Astrocyte (in vitro differentiated cells and primary cell): ENCODE measurements at regions not wholly inside any gene's neighbourhood (a gene's known extent, or its start where the extent isn't known, plus 50 kb on each side); places are given as distances from the start of the nearest gene placed in this dataset.

Experiments
- EZH2 ChIP-seq: IDR thresholded peaks from 2 replicates; pipeline ENCODE4 v1.6.1; 2012; ENCODE audit warnings: mild to moderate bottlenecking, low read length, inconsistent platforms; ENCODE audit not compliant: insufficient read depth
- TF ChIP-seq, protein P1 (sequence below): IDR thresholded peaks from 2 replicates; pipeline ENCODE4 v1.5.1; 2011; ENCODE audit warnings: low read depth, mild to moderate bottlenecking, inconsistent platforms, low read length, moderate library complexity; ENCODE audit not compliant: insufficient read depth

DNA sequence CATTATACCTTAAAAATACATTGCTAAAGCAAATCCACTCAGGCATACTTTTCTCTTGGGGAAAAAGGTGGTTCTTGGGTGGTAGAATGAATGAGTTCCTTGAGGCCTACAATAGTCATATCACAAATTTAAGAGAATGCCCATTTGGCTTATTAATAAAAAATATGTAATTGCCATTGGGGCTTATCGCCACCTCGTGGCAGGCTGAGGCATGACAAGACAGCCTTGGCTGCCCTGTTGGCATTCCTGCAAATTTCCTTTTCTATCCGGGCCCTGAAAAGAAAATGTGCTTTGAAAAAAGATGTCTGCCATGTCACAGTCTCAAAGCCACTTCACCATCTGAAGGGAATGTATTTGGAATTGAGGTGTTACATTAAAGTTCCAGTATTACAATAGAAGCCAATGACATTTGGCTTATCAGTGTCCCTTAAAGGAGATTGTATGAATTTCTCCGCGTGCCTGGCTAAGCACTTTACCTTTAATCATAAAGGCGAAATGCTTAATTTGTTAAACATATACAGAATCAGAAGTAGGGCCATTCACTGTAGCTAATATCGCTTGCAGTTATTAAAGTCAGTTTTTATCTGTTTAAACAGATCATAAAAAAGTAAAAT, 188.3 kb upstream of the ZFP64 start:
- TF ChIP-seq, protein P1, sequence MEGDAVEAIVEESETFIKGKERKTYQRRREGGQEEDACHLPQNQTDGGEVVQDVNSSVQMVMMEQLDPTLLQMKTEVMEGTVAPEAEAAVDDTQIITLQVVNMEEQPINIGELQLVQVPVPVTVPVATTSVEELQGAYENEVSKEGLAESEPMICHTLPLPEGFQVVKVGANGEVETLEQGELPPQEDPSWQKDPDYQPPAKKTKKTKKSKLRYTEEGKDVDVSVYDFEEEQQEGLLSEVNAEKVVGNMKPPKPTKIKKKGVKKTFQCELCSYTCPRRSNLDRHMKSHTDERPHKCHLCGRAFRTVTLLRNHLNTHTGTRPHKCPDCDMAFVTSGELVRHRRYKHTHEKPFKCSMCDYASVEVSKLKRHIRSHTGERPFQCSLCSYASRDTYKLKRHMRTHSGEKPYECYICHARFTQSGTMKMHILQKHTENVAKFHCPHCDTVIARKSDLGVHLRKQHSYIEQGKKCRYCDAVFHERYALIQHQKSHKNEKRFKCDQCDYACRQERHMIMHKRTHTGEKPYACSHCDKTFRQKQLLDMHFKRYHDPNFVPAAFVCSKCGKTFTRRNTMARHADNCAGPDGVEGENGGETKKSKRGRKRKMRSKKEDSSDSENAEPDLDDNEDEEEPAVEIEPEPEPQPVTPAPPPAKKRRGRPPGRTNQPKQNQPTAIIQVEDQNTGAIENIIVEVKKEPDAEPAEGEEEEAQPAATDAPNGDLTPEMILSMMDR: peak; percentile 93
- no peak for TF ChIP-seq EZH2
